Liver (tissue), 8 donors: ENCODE measurements at regions not wholly inside any gene's neighbourhood (a gene's known extent, or its start where the extent isn't known, plus 50 kb on each side); places are given as distances from the start of the nearest gene placed in this dataset.
"Not testable (repeated sequence)": the region's sequence is repeated elsewhere in the genome, so short reads cannot be mapped to it uniquely, and the experiment has no call there.

Experiments
- DNase-seq: peaks from one replicate; pipeline ENCODE4 v3.0.0-alpha.2; 2017; ENCODE audit warnings: low spot score
- H3K27ac ChIP-seq, 2 donors: one replicate each; pipeline ENCODE4 v1.7.0; 2013; ENCODE audit warnings: inconsistent platforms in 2 of 2, low read length in 2 of 2, control low read depth in 1 of 2, low read depth in 1 of 2, mild to moderate bottlenecking in 1 of 2
- H3K27me3 ChIP-seq, 4 donors: one replicate each; pipeline versions ENCODE4 v1.6.1 to v1.7.0; 2013; ENCODE audit warnings: low read length in 3 of 4, inconsistent platforms in 1 of 4, mild to moderate bottlenecking in 1 of 4, moderate library complexity in 1 of 4; ENCODE audit not compliant: control insufficient read depth in 4 of 4, insufficient read depth in 4 of 4
- H3K36me3 ChIP-seq, 4 donors: one replicate each; pipeline versions ENCODE4 v1.6.1 to v1.7.0; 2013; ENCODE audit warnings: low read length in 3 of 4, mild to moderate bottlenecking in 3 of 4, low read depth in 1 of 4, moderate library complexity in 1 of 4; ENCODE audit not compliant: control insufficient read depth in 4 of 4, insufficient read depth in 3 of 4
- H3K4me1 ChIP-seq, 4 donors: one replicate each; pipeline versions ENCODE4 v1.6.1 to v1.7.0; 2013; ENCODE audit warnings: low read length in 3 of 4, mild to moderate bottlenecking in 3 of 4, moderate library complexity in 1 of 4; ENCODE audit not compliant: control insufficient read depth in 4 of 4, insufficient read depth in 4 of 4
- H3K4me3 ChIP-seq, 3 donors: one replicate each; pipeline versions ENCODE4 v1.6.1 to v1.7.0; 2013; ENCODE audit warnings: low read length in 3 of 3, control low read depth in 1 of 3, low read depth in 1 of 3, mild to moderate bottlenecking in 1 of 3
- H3K9ac ChIP-seq, 2 donors: one replicate each; pipeline ENCODE4 v1.7.0; 2013; ENCODE audit warnings: low read length in 2 of 2, mild to moderate bottlenecking in 2 of 2, moderate library complexity in 2 of 2, control low read depth in 1 of 2, low read depth in 1 of 2
- H3K9me3 ChIP-seq, 4 donors: one replicate each; pipeline versions ENCODE4 v1.6.1 to v1.7.0; 2013; ENCODE audit warnings: low read length in 3 of 4; ENCODE audit not compliant: control insufficient read depth in 4 of 4
- ATF3 ChIP-seq: IDR thresholded peaks from 2 replicates; pipeline ENCODE4 v1.6.1; 2016; ENCODE audit warnings: antibody characterized with exemption
- CTCF ChIP-seq: fragments of 150-350 bp; IDR thresholded peaks from 2 replicates; pipeline ENCODE4 v1.5.1; 2017; ENCODE audit warnings: improper control_type of control experiment, low read depth, low read length; ENCODE audit not compliant: missing input control
- EGR1 ChIP-seq, 2 donors: IDR thresholded peaks; 2 replicates each; pipeline ENCODE4 v1.6.1; 2016 to 2018; ENCODE audit warnings: antibody characterized with exemption in 2 of 2, low read depth in 2 of 2
- FOXA1 ChIP-seq: IDR thresholded peaks from 2 replicates; pipeline ENCODE4 v1.6.1; 2016; ENCODE audit warnings: antibody characterized with exemption
- FOXA2 ChIP-seq: IDR thresholded peaks from 2 replicates; pipeline ENCODE4 v1.6.1; 2016; ENCODE audit warnings: antibody characterized with exemption
- GABPA ChIP-seq, 2 donors: IDR thresholded peaks in 1 of 2; conservative IDR thresholded peaks in 1 of 2; 2 replicates each; pipeline ENCODE4 v1.6.1; 2016; ENCODE audit warnings: antibody characterized with exemption in 2 of 2, mild to moderate bottlenecking in 1 of 2, moderate library complexity in 1 of 2
- HNF4A ChIP-seq, 2 donors: conservative IDR thresholded peaks; 2 replicates each; pipeline ENCODE4 v1.6.1; 2016; ENCODE audit warnings: antibody characterized with exemption in 2 of 2, mild to moderate bottlenecking in 2 of 2
- HNF4G ChIP-seq: IDR thresholded peaks from 2 replicates; pipeline ENCODE4 v1.6.1; 2016; ENCODE audit warnings: antibody characterized with exemption
- JUND ChIP-seq, 2 donors: IDR thresholded peaks; 2 replicates each; pipeline ENCODE4 v1.6.1; 2016; ENCODE audit warnings: antibody characterized with exemption in 2 of 2
- MAX ChIP-seq: IDR thresholded peaks from 2 replicates; pipeline ENCODE4 v1.6.1; 2016; ENCODE audit warnings: antibody characterized with exemption
- NR2F2 ChIP-seq: IDR thresholded peaks from 2 replicates; pipeline ENCODE4 v1.6.1; 2016; ENCODE audit warnings: antibody characterized with exemption
- REST ChIP-seq: IDR thresholded peaks from 2 replicates; pipeline ENCODE4 v1.6.1; 2016; ENCODE audit warnings: antibody characterized with exemption, mild to moderate bottlenecking
- RXRA ChIP-seq, 2 donors: IDR thresholded peaks; 2 replicates each; pipeline ENCODE4 v1.6.1; 2017 to 2018; ENCODE audit warnings: antibody characterized with exemption in 2 of 2, mild to moderate bottlenecking in 1 of 2
- SP1 ChIP-seq: IDR thresholded peaks from 2 replicates; pipeline ENCODE4 v1.6.1; 2018; ENCODE audit warnings: antibody characterized with exemption, mild to moderate bottlenecking
- TAF1 ChIP-seq: conservative IDR thresholded peaks from 2 replicates; pipeline ENCODE4 v1.6.1; 2016; ENCODE audit warnings: antibody characterized with exemption, mild to moderate bottlenecking
- YY1 ChIP-seq: IDR thresholded peaks from 2 replicates; pipeline ENCODE4 v1.6.1; 2016; ENCODE audit warnings: antibody characterized with exemption, mild to moderate bottlenecking
- ZBTB33 ChIP-seq: IDR thresholded peaks from 2 replicates; pipeline ENCODE4 v1.6.1; 2016; ENCODE audit warnings: antibody characterized with exemption
- WGBS: extraction: QIAGEN DNeasy Blood & Tissue Kit; methylation state at CpG from one replicate; pipeline ENCODE4 v1.1.7; 2013; 5-methylcytosine and 5-hydroxymethylcytosine counted together
- donor health status: healthy.
- donor health status: healthy.
- donor health status: healthy.
- donor health status: healthy.
- donor health status: healthy.

- H3K27me3 ChIP-seq, H3K36me3 ChIP-seq, H3K4me1 ChIP-seq, DNase-seq, H3K9me3 ChIP-seq, H3K27ac ChIP-seq, H3K4me3 ChIP-seq, H3K9ac ChIP-seq: not testable (repeated sequence)
- WGBS, result 94% methylated on average over 26 of the region's 27 CpGs
Observed at GRCh38 chr4:178015046-178015445, 572.8 kb upstream of the AGA start.

GRCh38 chr4:178026999-178027398, 584.8 kb upstream of the AGA start:
- DNase-seq, result no peak
- H3K36me3 ChIP-seq, result no peaks in the 10 kb centered on the region
- 61% methylated on average over 3 of the region's 3 CpGs for WGBS

More at GRCh38 chr4:178026999-178027398, 584.8 kb upstream of the AGA start:
- Histone ChIP-seq H3K4me3 (no peak overlapping the region), H3K4me1 (no peaks in the 10 kb centered on the region), H3K27me3 (no peaks in the 10 kb centered on the region), H3K9me3 (no peaks in the 10 kb centered on the region), H3K9ac (no peak overlapping the region), H3K27ac (no peak overlapping the region)
- TF ChIP-seq ATF3 (no peak), FOXA1 (no peak), TAF1 (no peak), EGR1 (IDR thresholded peaks at IDR 0.05; ENCODE audit: low read depth in 2 of 2) (no peak), NR2F2 (no peak), HNF4A (conservative IDR thresholded peaks at IDR 0.05) (no peak), RXRA (IDR thresholded peaks at IDR 0.05) (no peak), HNF4G (no peak), FOXA2 (no peak), MAX (no peak), REST (no peak), GABPA (IDR thresholded peaks at IDR 0.05 in 1 of 2, conservative IDR thresholded peaks at IDR 0.05 in 1 of 2) (no peak), ZBTB33 (no peak), SP1 (no peak), YY1 (no peak), CTCF (no peak), JUND (IDR thresholded peaks at IDR 0.05) (no peak)
